OCI-LY1 (cell line): ENCODE measurements at regions not wholly inside any gene's neighbourhood (a gene's known extent, or its start where the extent isn't known, plus 50 kb on each side); places are given as distances from the start of the nearest gene placed in this dataset.

ENCODE experiments used
- CTCF ChIP-seq: fragments of 200-600 bp; sonication (generic), shearing (Covaris generic); IDR thresholded peaks from 2 replicates; pipeline ENCODE4 v1.5.1; 2017; ENCODE audit warnings: mild to moderate bottlenecking, antibody characterized with exemption, low read length, moderate library complexity, mixed read lengths
- EZH2 ChIP-seq: fragments of 200-600 bp; sonication (generic), shearing (Covaris generic); IDR thresholded peaks from 2 replicates; pipeline ENCODE4 v1.8.0; 2017; ENCODE audit warnings: borderline replicate concordance, mixed run types, mild to moderate bottlenecking, antibody characterized with exemption, low read length, moderate library complexity, mixed read lengths

DNA sequence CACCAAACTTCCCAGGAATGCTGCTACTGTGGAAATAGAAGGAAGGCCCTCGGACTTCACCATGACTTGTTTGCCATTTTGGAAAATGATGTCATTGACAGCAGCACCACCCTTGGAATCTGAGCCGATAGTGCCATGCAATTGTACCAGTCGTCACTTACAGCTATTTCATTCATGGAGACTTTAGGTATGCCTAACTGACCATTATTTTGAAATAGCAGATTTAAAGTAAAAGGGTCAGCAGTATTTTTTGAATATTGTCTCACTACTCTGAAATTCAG lies 66.0 kb upstream of the ARL8B start:
- TF ChIP-seq CTCF, result no peak
- no peak for TF ChIP-seq EZH2
